ENCODE measurements at regions not wholly inside any gene's neighbourhood (a gene's known extent, or its start where the extent isn't known, plus 50 kb on each side); places are given as distances from the start of the nearest gene placed in this dataset.
"Not testable (repeated sequence)": the region's sequence is repeated elsewhere in the genome, so short reads cannot be mapped to it uniquely, and the experiment has no call there.

GRCh38 chr2:120641366-120641771, 94.3 kb upstream of the GLI2 start:
- no peak for DNase-seq

GRCh38 chr2:120642646-120643045, 93.0 kb upstream of the GLI2 start:
- no peak for DNase-seq

GRCh38 chr2:120646994-120647393, 88.7 kb upstream of the GLI2 start:
- DNase-seq, result no peak

- DNase-seq, result no peak
These were observed 88.2 kb upstream of the GLI2 start for GRCh38 chr2:120647487-120647886.

DNA sequence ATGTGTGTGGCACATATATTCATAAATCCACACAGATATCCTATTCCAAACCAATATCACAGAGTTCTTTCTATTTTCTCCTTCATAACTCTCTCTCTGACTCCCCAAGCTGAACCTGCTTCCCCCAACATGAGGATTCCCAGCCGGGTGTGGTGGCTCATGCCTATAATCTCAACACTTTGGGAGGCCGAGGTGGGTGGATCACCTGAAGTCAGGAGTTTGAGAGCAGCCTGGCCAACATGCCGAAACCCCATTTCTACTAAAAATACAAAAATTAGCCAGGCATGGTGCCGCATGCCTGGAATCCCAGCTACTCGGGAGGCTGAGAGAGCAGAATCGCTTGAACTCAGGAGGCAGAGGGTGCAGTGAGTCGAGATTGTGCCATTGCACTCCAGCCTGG, 86.3 kb upstream of the GLI2 start:
- not testable (repeated sequence) for DNase-seq

- no peak for DNase-seq
These were observed 85.5 kb upstream of the GLI2 start for GRCh38 chr2:120650022-120650644.

GRCh38 chr2:120651818-120652217, 83.8 kb upstream of the GLI2 start:
- DNase-seq, result no peak

DNA sequence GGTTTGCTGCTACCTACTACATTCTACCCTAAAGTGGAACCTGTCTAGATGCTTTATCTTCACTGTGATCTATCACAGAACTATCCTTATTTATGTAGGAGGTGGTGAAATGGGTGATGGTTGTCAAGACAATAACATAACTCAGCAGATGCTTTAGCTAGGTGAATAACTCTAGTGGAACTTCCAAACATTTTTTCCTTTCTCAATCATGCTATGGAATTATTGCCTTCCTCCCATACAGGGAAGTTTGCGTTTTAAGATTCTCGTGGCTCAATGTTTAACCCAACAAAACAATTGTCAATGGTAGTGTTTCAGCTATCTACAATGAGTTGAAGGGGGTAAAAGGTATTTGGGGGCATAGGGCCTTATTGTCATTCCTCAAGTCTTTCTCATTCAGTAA, 82.6 kb upstream of the GLI2 start:
- no peak for DNase-seq

- no peak for DNase-seq
These were observed 81.8 kb upstream of the GLI2 start for GRCh38 chr2:120653871-120654270.

DNA sequence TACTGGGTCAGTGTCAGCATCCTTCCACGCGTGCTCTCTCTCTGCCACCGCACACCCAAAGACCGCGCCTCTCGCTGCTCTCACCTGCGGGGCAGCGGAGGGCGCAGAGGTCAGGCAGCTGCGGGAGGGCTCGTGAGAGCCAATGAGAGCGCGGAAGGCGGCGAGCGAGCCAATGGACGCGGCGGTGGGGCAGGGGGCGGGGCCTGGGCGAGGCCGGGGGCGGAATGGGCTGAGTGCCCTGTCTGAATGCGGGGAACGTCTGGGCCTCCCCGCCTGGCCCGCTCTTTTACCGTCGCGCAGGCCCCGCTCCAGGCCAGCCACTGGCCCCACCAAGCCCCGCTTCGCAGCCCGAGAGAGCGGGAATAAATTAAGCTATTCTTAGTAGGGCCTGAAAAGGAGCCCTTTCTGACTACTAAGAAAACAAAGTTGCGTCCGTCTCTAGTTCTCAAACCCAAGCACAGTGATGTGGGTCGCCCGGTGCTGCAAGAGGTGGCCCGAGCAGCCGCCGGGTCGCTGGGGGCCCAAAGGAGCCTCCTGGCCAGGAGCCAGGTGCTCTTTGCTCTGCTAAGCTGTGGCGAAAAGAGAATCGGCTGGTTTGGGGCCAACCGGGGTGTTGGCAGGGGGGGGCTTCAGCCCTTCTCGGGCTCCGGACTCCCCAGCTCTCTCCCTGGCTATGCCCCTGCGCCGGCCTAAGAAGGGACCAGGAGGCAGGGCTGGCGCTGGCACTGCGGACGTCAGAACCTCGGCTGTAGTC, 81.1 kb upstream of the GLI2 start:
- DNase-seq, result no peak

- DNase-seq, result peak; percentile 37 to 51
These were observed 79.3 kb upstream of the GLI2 start for GRCh38 chr2:120656273-120656950.

DNA sequence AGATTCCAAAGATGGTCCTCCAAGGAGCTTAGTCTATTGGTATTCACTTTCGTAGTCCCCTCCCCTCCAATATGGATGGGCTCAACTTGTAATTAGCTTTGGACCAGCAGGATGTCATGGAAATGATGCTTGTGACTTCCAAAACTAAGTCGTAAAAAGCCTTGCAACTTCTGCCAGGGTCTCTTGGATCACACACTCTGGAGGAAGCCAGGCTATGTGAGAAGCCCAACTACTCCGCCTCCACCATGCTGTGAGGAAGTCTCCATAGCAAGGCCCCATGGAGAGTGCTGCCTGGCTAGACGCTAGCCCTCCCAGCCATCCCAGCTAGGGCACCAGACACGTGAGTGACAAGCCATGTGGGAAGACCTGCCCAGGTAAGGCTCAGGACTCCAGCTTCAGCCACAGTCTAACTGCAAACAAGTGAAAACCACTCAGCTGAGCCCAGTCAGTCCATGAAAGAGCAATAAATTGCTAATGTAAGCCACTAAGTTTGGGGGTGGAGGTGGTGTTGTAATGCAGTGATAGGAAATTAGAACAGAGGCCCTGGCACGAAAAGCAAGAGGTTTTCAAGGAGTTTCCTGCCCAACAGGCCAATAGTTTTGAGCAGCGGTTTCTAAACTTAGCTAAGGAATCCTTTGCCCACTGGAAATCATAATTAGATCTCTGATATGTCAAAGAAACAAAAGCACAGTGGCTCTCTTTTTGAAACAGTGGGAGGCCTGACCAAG, 77.5 kb upstream of the GLI2 start:
- no peak for DNase-seq

GRCh38 chr2:120658770-120659158, 76.9 kb upstream of the GLI2 start:
- no peak for DNase-seq

DNA sequence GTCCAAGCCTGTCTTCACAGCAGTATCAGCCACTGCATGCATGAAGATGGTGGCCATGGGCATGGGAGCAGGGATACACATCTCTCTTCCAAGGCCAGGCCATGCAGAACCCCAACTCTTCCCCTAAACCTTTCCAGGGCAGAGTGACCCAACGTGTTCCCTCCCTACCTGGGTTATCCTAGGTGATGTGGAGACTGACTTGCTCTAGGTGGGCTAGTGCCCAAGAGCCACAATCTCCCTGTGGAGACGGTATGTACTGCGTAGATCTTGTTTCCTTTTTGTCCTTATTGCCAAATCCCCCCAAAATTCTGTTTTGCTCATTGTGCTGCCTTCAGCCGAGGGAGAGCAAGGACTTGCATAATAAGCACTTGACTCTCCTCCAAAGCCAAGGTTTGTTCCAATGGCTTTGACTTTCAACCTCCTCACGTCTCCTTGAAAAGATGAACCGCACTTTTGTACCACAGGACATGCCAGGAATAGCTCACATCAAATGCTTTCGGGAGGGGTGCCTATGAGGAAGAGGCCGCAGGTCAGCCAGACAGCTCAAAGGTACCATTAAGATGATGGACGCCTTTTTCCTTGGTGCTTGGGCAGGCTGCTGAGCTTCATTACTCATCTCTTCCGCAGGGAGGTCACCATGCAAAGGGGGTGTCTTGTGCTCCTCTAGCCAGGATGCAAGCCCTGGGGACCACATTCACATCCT, 76.2 kb upstream of the GLI2 start:
- DNase-seq, result no peak

- no peak for DNase-seq
These were observed 75.5 kb upstream of the GLI2 start for GRCh38 chr2:120660056-120660694.

GRCh38 chr2:120660771-120661459, 74.8 kb upstream of the GLI2 start:
- no peak for DNase-seq

- no peak for DNase-seq
These were observed 74.1 kb upstream of the GLI2 start for GRCh38 chr2:120661551-120661950.

- DNase-seq, result no peak
These were observed 73.6 kb upstream of the GLI2 start for GRCh38 chr2:120662046-120662445.

- no peak for DNase-seq
These were observed 72.9 kb upstream of the GLI2 start for GRCh38 chr2:120662746-120663145.

- DNase-seq, result no peak
These were observed 69.2 kb upstream of the GLI2 start for GRCh38 chr2:120666433-120666832.

DNA sequence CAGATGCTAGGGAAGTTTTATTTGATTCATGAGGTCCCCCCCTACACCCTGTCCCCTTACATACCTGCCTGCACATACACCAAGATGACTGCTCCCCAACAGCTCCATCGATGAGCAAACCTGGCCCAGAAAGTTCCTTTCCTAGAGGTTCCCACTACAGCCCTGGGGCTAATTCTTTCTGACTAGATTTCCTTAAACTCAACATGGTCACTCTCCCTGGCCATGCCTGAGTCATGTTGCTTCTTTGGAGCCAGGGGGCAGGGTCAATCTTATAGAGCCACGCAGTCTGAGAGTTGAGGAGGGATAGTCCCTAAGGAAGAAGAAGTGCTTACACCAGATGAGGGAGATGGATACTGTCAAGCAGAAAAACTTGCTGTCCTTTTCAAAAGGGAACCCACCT, 67.7 kb upstream of the GLI2 start:
- no peak for DNase-seq

All from NCI-H187 (cell line).